HG03354 (cell line): ENCODE measurements at regions not wholly inside any gene's neighbourhood (a gene's known extent, or its start where the extent isn't known, plus 50 kb on each side); places are given as distances from the start of the nearest gene placed in this dataset.
A peak's percentile ranks its signal among the peaks of the same experiment; 100 is the strongest.

ENCODE experiments used
- ATAC-seq: cut with Tn5 transposase; IDR thresholded peaks from one replicate; pipeline ENCODE4 v1.9.1; 2021; ENCODE audit warnings: mild to moderate bottlenecking; ENCODE audit not compliant: unreplicated experiment, poor library complexity, severe bottlenecking

GRCh38 chr6:132244744-132245143, 156.5 kb downstream of the MOXD1 start:
- no peak for ATAC-seq

GRCh38 chr6:132236744-132237143, 164.5 kb downstream of the MOXD1 start:
- no peak for ATAC-seq

GRCh38 chr6:132236281-132236680, 165.0 kb downstream of the MOXD1 start:
- ATAC-seq = no peak

- ATAC-seq = no peak
Observed at GRCh38 chr6:132235596-132236280, 165.5 kb downstream of the MOXD1 start.

GRCh38 chr6:132234356-132234755, 166.9 kb downstream of the MOXD1 start:
- ATAC-seq = no peak

- no peak for ATAC-seq
Observed at GRCh38 chr6:132231121-132231884, 170.0 kb downstream of the MOXD1 start.

GRCh38 chr6:132228894-132229293, 172.4 kb downstream of the MOXD1 start:
- no peak for ATAC-seq

GRCh38 chr6:132227904-132228303, 173.4 kb downstream of the MOXD1 start:
- ATAC-seq = no peak

- ATAC-seq = no peak
Observed at GRCh38 chr6:132224943-132225342, 176.3 kb downstream of the MOXD1 start.

- no peak for ATAC-seq
Observed at GRCh38 chr6:132220800-132221199, 180.5 kb downstream of the MOXD1 start.

- no peak for ATAC-seq
Observed at GRCh38 chr6:132219901-132220300, 181.4 kb downstream of the MOXD1 start.

GRCh38 chr6:132218059-132218696, 183.1 kb downstream of the MOXD1 start:
- ATAC-seq = peak; percentile 61

- ATAC-seq = no peak
Observed at GRCh38 chr6:132215805-132216204, 185.5 kb downstream of the MOXD1 start.

- ATAC-seq = no peak
Observed at GRCh38 chr6:132214716-132215115, 186.6 kb downstream of the MOXD1 start.

- ATAC-seq = no peak
Observed at GRCh38 chr6:132213732-132214131, 187.5 kb downstream of the MOXD1 start.

- no peak for ATAC-seq
Observed at GRCh38 chr6:132213191-132213590, 188.1 kb downstream of the MOXD1 start.

- ATAC-seq = no peak
Observed at GRCh38 chr6:132210886-132211563, 190.2 kb downstream of the MOXD1 start.

GRCh38 chr6:132209351-132209750, 191.9 kb downstream of the MOXD1 start:
- no peak for ATAC-seq

- ATAC-seq = no peak
Observed at GRCh38 chr6:132207991-132208390, 193.3 kb downstream of the MOXD1 start.

- no peak for ATAC-seq
Observed at GRCh38 chr6:132205946-132206345, 195.3 kb downstream of the MOXD1 start.
